Adrenal gland (tissue), 5 donors: ENCODE measurements at regions not wholly inside any gene's neighbourhood (a gene's known extent, or its start where the extent isn't known, plus 50 kb on each side); places are given as distances from the start of the nearest gene placed in this dataset.

ENCODE experiments used
- POLR2A ChIP-seq, 2 donors: fragments of 450-650 bp; IDR thresholded peaks; one replicate each; pipeline ENCODE4 v1.6.1; 2017; ENCODE audit warnings: antibody characterized with exemption in 2 of 2, mild to moderate bottlenecking in 2 of 2, moderate library complexity in 1 of 2
- TF ChIP-seq, protein P1 (sequence below), 6 experiments: fragments of 450-650 bp in 4 of 6; fragments of 200-600 bp in 2 of 6; sonication (generic) in 1 of 6; IDR thresholded peaks; 1 replicate in 5 of 6; 2 replicates in 1 of 6; pipeline versions ENCODE4 v1.5.1 to v1.8.0; 2016 to 2021; ENCODE audit warnings: antibody characterized with exemption in 6 of 6, mild to moderate bottlenecking in 2 of 6, moderate library complexity in 1 of 6
- donor health status: DM: no; HTN: no; CAD: no.

- TF ChIP-seq, protein P1, sequence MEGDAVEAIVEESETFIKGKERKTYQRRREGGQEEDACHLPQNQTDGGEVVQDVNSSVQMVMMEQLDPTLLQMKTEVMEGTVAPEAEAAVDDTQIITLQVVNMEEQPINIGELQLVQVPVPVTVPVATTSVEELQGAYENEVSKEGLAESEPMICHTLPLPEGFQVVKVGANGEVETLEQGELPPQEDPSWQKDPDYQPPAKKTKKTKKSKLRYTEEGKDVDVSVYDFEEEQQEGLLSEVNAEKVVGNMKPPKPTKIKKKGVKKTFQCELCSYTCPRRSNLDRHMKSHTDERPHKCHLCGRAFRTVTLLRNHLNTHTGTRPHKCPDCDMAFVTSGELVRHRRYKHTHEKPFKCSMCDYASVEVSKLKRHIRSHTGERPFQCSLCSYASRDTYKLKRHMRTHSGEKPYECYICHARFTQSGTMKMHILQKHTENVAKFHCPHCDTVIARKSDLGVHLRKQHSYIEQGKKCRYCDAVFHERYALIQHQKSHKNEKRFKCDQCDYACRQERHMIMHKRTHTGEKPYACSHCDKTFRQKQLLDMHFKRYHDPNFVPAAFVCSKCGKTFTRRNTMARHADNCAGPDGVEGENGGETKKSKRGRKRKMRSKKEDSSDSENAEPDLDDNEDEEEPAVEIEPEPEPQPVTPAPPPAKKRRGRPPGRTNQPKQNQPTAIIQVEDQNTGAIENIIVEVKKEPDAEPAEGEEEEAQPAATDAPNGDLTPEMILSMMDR (IDR thresholded peaks at IDR 0.05): no peak
- TF ChIP-seq POLR2A (IDR thresholded peaks at IDR 0.05): no peak
Observed at GRCh38 chr6:115613488-115613887, 447.2 kb downstream of the FRK start.
